ELR (cell line): ENCODE measurements at regions not wholly inside any gene's neighbourhood (a gene's known extent, or its start where the extent isn't known, plus 50 kb on each side); places are given as distances from the start of the nearest gene placed in this dataset.
"Not testable (repeated sequence)": the region's sequence is repeated elsewhere in the genome, so short reads cannot be mapped to it uniquely, and the experiment has no call there.

ENCODE experiments used
- DNase-seq: peaks from one replicate; pipeline ENCODE4 v3.0.0-alpha.2; 2015; ENCODE audit warnings: low read depth

GRCh38 chr7:152594801-152595200 lies 81.1 kb downstream of the XRCC2 start:
- DNase-seq = no peak

- DNase-seq = no peak
These were observed 84.0 kb downstream of the XRCC2 start for GRCh38 chr7:152591976-152592375.

DNA sequence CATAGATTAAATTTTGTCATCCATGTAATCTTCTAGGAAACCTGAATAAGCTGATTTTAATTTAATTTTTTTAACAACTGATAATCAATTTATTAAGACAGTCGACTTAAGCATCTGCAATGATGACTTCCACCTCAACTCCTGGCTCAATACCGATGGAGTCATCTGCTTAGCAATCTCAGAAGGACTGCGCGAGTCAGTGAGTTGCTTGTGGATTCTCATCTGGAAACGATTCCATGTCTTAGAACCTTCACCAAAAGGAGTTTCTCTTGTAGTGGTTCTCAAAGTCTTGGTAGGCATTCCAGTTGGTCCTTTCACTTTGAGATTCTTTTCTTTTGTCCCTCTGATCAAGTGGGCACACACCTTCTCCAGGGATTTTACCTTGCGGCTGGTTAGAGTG lies 85.5 kb downstream of the XRCC2 start:
- DNase-seq = no peak

DNA sequence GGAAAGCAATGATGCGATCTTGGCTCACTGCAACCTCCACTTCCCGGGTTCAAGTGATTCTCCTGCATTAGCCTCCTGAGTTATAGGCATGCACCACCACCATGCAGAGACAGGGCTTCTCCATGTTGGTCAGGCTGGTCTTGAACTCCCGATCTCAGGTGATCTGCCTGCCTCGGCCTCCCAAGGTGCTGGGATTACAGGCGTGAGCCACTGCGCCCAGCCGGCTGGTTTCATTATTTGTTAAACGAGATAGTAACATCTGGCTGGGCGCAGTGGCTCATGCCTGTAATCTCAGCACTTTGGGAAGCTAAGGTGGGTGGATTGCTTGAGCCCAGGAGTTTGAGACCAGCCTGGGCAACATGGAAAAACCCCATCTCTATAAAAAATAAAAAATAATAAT lies 86.1 kb downstream of the XRCC2 start:
- not testable (repeated sequence) for DNase-seq

DNA sequence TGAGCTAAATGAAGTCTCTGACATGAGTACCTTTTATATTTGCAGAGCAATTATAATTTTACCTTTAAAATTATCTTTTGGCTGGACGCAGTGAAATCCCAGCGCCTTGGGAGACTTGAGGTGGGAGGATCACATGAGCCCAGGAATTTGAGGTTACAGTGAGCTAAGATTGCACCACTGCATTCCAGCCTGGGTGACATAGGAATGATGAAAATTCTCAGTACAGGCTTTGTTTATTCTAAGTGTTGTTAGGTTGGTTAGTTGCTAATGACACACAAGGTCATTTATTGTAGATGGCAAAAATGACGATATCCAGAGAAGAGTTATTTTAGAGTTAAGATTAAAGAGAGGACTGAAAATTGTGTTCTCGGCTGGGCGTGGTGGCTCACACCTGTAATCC lies 87.6 kb downstream of the XRCC2 start:
- peak; percentile 26 for DNase-seq

GRCh38 chr7:152587366-152587765 lies 88.6 kb downstream of the XRCC2 start:
- DNase-seq = no peak

DNA sequence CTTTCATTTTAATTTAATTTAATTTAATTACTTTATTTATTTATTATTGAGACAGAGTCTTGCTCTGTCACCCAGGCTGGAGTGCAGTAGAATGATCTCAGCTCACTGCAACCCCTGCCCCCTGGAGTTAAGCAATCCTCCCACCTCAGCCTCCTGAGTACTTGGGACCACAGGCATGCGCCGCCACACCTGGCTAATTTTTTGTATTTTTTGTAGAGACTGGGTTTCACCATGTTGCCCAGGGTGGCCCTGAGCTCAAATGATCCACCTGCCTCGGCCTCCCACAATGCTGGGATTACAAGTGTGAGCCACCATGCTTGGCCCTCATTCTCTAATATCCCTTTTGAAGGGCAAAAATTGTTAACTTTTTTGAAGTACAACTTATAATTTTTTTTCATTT lies 92.9 kb downstream of the XRCC2 start:
- DNase-seq = no peak

DNA sequence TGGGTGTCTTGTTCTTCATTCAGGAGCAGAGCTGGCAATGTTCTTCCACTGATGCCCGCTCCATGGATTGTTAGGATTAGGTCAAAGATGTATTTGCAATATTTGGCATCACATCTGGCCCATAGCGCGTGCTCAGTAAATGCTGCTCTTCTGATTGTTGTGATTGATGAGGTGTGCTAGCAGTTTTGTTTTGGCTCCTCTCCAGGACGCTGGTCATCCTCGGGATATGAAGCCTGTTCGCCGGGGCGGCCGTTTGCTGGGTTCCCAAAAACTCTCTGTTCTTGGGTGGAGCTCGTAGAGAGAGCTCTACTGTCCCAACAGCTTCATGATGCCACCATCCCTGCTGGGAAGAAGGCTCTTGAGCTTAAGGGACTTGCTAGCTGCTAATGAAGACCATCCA lies 96.9 kb downstream of the XRCC2 start:
- no peak for DNase-seq

- DNase-seq = no peak
These were observed 98.6 kb downstream of the XRCC2 start for GRCh38 chr7:152577339-152577738.

- no peak for DNase-seq
These were observed 100.9 kb downstream of the XRCC2 start for GRCh38 chr7:152574892-152575548.

DNA sequence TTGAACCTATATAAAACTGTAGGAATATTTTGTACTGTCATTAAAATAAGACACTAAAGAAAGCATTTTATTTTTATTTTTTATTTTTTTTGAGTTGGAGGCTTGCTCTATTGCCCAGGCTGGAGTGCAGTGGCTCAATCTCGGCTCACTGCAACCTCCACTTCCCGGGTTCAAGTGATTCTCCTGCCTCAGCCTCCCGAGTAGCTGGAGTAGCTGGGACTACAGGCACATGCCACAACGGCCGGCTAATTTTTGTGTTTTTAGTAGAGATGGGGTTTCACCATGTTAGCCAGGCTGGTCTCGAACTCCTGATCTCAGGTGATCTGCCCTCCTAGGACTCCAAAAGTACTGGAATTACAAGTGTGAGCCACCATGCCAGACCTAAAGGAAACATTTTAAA lies 102.8 kb downstream of the XRCC2 start:
- not testable (repeated sequence) for DNase-seq

DNA sequence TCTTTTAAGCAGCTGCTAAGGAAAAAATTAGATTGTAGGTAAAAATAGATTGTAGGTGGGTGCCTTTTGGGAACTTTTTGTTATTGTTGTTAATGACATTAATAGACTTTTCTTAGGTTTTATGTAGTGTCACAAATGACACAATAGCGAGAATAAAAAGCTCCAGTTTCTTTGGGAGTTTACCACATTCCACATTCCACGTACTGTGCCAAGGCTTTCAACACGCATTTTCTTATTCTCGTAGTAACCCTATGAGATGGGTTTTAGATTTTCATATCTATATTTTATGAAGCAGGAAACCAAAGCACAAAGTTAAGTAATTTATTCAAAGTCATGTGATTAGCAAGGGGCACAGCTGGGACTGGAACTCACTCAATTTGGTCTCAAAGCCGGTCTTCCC lies 103.8 kb downstream of the XRCC2 start:
- DNase-seq = no peak

GRCh38 chr7:152571068-152571467 lies 104.9 kb downstream of the XRCC2 start:
- no peak for DNase-seq

DNA sequence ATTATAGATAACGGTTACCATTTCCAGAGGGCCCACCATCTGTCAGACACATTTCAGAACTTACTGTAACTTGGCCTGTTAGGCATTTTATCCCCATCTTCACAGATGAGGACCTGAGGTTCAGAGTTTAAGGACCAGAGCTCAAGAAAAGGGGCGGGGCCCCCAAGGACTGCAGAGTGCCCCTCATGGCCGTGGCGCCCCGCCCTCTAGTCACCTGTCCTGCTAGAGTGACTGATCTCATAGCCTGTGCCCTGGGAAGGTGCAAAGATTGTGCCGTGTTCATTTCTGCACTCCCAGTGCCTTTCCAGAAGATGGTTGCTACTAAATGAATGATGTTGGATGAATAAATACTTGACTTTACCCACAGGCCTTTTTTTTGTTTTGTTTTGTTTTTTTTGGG lies 107.0 kb downstream of the XRCC2 start:
- no peak for DNase-seq

DNA sequence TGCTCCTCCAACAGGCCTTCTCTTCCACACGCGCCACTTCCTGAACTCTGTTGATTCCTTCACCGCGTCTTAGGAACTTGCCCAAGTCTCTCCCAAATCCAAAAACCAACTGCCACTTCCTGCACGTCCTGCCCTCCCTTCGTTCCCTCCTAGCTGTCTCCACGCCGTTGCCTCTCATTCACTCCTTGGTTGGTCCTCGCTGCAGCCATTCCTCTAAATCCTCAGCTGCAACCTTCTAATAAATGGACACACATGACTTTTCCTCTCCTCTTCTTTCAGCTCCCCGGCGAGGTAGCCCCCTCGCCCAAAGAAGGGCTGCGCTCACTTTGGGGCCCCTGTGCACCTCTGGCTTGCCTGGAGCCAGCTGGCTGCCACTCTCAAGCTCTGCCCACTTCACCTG lies 110.2 kb downstream of the XRCC2 start:
- DNase-seq = no peak

DNA sequence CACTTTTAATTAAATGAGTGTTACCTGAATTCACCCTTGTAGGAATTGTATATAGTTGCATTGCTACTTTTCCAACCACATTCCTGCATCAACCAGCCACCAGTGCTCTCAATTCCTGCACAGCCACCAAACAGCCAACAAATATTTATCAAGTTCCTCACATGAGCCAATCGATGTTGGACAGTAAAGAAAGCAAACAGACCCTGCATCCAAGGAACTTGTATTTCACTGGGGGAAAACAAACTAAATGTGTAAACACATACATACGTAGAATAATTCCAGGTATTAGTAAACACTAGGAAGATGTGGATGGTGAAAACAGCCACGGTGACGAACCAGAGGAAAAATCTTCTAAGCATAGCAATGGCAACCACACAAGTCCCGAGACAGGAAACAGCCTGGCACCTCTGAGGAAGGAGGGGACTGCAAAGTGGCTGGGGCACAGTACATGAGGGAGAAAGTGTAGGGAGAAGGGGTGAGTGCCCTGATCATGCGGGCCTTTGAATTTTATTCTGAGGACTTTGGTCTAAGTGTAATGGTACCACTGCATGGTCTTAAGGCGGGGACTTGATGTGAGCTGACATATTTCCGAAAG lies 111.2 kb downstream of the XRCC2 start:
- no peak for DNase-seq

DNA sequence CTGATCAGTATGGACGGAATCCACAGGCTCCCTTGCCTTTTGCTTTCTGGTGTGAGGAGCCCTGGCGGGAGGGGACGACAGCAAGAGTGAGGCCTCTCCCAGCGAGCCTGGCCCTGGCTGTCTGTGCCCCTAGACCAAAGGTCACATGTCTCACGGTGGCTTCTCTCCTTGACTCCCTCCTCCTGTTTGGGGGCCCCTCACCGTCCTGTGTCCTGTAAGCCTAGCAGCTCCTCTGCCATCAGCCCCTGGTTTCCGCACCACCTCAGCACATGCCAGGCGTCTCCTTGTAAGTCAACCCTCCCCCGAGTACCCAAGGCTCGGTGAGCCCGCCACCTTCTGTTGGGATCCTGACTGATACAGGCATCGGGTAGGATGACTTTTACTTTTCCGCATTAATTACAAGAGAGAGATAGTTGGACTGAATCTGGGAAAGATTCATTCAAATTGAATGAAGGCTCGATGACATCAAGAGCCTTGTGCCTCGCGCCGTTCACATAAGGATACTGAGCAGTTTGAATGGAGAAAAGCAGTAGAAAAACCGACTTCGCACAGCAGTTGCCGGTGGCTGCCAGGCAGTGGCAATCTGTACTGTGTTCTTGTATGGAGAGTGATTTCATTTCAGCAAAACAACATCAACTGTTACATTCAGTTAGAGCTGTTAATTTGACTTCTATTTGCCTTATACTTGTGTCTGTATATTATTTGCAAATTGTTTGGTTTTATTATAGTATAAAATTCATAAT lies 119.8 kb downstream of the XRCC2 start:
- no peak for DNase-seq

- DNase-seq = no peak
These were observed 118.0 kb upstream of the KMT2C start for GRCh38 chr7:152553671-152554317.

DNA sequence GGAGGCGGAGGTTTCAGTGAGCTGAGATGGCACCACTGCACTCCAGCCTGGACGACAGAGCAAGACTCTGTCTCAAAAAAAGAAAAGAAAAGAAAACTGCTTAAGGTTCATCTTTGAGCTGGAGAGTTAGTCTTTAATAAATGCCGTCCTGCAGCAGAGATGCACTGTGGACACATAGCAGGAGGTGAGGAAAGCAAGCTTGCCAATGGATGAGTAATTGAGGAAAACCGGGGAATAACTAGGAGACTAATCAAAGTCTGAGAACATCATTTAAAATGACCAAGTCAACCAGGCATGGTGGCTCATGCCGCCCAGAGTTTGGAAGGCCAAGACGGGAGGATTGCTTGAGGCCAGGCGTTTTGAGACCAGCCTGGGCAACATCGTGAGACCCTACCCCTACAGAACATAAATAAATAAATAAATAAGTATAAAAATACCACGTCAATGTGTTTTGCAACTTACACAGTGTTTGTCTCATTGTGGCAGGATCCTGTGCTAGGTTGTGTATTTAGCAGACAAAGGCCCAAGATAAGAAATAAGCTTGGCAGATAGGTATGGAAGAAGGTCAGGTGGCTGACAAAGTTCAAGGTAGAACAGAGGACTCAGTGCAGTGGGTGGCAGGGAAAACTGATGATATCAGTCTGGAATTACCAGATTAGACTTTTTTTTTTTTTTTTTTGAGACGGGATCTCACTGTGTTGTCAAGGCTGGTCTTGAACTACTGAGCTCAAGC lies 115.7 kb upstream of the KMT2C start:
- no peak for DNase-seq

GRCh38 chr7:152544971-152545619 lies 109.3 kb upstream of the KMT2C start:
- DNase-seq = no peak

DNA sequence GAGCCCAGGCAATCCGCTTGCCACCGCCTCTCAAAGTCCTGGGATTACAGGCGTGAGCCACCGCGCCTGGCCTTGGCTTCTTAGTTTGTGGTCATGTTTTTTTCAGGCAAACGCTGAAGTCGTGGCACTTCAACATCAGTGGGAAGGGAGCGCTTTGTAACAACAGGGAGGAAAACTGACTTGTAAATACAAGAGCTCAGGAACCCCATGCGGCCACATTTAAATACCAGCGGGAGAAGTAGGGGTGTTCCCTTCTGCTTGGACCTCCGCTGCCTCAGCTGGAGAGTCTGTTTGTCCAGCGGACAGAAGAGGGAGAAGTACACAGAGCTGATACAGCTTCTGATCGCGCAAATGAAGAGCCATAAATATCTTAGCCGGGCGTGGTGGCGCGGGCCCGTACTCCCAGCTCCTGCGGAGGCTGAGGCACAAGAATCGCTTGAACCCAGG lies 108.7 kb upstream of the KMT2C start:
- no peak for DNase-seq

DNA sequence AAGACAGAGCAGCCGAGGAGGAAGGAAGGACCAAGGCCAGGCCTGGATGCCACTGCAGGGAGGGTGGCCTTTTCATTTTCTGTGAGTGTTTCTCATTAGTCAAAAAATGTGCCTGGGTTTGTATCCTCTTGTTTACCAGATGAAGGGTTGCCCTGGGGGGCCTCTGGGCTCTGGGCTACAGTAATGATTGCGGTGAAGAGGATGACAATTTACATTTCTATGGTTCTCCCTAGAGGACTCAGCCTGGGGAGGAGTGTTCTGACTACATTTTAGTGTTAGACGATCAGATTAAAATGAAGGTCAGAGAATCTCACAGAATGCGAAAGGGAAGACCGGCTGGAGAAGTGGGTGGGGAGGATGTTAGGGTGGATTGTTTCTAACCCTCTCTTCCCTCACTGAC lies 108.0 kb upstream of the KMT2C start:
- DNase-seq = no peak
